ENCODE measurements at regions not wholly inside any gene's neighbourhood (a gene's known extent, or its start where the extent isn't known, plus 50 kb on each side); places are given as distances from the start of the nearest gene placed in this dataset.

DNA sequence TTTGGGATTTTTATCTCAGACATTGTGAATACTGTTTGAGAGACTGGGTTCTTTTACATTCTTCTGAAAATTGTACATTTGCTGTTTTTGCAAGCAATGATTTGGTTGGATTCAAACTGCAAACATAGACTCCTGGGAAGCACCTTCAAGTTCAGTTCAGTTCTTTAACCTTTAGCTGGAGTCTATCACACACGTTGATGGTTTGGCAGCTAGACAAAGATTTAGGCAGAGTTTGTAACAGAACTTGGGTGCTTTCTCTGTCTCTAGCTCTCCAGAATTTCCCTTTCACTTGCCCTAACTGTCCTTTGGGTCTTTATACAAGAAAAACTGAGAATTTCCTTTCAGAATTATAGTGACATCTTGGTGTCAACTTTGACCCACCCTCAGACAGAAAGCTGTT, 556.6 kb downstream of the DIAPH3 start:
- DNase-seq: no peak

DNA sequence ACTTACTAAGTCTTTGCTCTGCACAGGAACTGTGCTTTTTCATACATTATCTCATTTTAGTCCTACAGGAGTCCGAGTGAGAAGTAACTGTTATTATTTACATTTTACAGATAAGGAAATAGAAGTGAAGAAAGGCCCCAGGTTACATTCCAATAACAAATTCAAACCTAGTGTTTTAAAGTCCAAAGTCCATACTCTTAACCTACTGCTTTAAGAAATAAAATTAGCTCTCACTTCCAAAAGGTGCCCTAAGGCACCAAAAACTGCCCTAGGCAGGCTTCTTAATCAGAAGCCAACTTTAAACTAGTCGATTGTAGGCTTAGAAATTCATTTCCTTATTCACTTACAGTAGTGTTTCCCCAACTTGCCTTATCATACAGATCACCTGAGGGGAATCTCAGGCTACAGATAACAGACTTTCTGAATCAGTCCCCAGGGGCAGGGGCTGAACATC, 555.9 kb downstream of the DIAPH3 start:
- DNase-seq: no peak

DNA sequence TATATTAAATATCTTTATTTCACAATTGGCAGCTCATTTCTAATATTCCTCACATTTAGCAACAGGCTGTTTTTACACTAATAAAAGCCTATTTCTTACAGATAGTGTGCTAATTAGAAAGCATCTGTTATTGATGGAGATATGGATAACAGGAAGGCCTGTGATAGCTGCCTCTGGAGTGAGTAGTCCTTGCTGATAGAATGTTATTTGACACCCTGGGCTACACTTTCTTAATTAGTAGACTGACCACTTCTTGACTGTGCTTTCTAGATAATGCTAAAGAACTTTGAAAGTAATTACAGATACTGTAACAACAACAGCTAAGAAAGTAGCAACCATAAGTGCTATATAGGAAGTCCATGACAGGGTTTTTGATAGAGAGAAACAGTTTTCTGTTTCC, 554.3 kb downstream of the DIAPH3 start:
- no peak for DNase-seq

Measured in fibroblast of upper back skin (primary cell).